ENCODE measurements at regions not wholly inside any gene's neighbourhood (a gene's known extent, or its start where the extent isn't known, plus 50 kb on each side); places are given as distances from the start of the nearest gene placed in this dataset.

GRCh38 chr5:52428977-52429489 is 358.7 kb upstream of the ITGA1 start:
- TF ChIP-seq CTCF (IDR thresholded peaks at IDR 0.05; ENCODE audit: low read depth, low read length, missing control alignments): no peak
- in situ Hi-C loops (cut with HindIII; ENCODE audit: low sequenced_read_pairs): no loop called here
- no peak for DNase-seq (ENCODE audit: low read depth)
- H3K4me3 ChIP-seq (ENCODE audit: low read depth, low read length): no peak overlapping the region

GRCh38 chr5:52441768-52442167 is 345.9 kb upstream of the ITGA1 start:
- H3K4me3 ChIP-seq (ENCODE audit: low read depth, low read length): no peak overlapping the region
- no peak for TF ChIP-seq CTCF (IDR thresholded peaks at IDR 0.05; ENCODE audit: low read depth, low read length, missing control alignments)
- in situ Hi-C loops (cut with HindIII; ENCODE audit: low sequenced_read_pairs): no loop called here
- DNase-seq (ENCODE audit: low read depth): no peak

- DNase-seq (ENCODE audit: low read depth): no peak
- H3K4me3 ChIP-seq (ENCODE audit: low read depth, low read length): no peak overlapping the region
- TF ChIP-seq CTCF (IDR thresholded peaks at IDR 0.05; ENCODE audit: low read depth, low read length, missing control alignments): no peak
- in situ Hi-C loops (cut with HindIII; ENCODE audit: low sequenced_read_pairs): no loop called here
These were observed 344.5 kb upstream of the ITGA1 start for GRCh38 chr5:52443187-52443586.

- TF ChIP-seq CTCF (IDR thresholded peaks at IDR 0.05; ENCODE audit: low read depth, low read length, missing control alignments): no peak
- DNase-seq (ENCODE audit: low read depth): no peak
- in situ Hi-C loops (cut with HindIII; ENCODE audit: low sequenced_read_pairs): no loop called here
- H3K4me3 ChIP-seq (ENCODE audit: low read depth, low read length): no peak overlapping the region
These were observed 339.6 kb upstream of the ITGA1 start for GRCh38 chr5:52448111-52448510.

- H3K4me3 ChIP-seq (ENCODE audit: low read depth, low read length): no peak overlapping the region
- no peak for TF ChIP-seq CTCF (IDR thresholded peaks at IDR 0.05; ENCODE audit: low read depth, low read length, missing control alignments)
- DNase-seq (ENCODE audit: low read depth): no peak
- in situ Hi-C loops (cut with HindIII; ENCODE audit: low sequenced_read_pairs): no loop called here
These were observed 338.2 kb upstream of the ITGA1 start for GRCh38 chr5:52449516-52449915.

GRCh38 chr5:52452098-52452497 is 335.6 kb upstream of the ITGA1 start:
- no peak overlapping the region for H3K4me3 ChIP-seq (ENCODE audit: low read depth, low read length)
- no peak for DNase-seq (ENCODE audit: low read depth)
- TF ChIP-seq CTCF (IDR thresholded peaks at IDR 0.05; ENCODE audit: low read depth, low read length, missing control alignments): no peak
- in situ Hi-C loops (cut with HindIII; ENCODE audit: low sequenced_read_pairs): no loop called here

- no peak for DNase-seq (ENCODE audit: low read depth)
- in situ Hi-C loops (cut with HindIII; ENCODE audit: low sequenced_read_pairs): no loop called here
- TF ChIP-seq CTCF (IDR thresholded peaks at IDR 0.05; ENCODE audit: low read depth, low read length, missing control alignments): no peak
- H3K4me3 ChIP-seq (ENCODE audit: low read depth, low read length): no peak overlapping the region
These were observed 334.5 kb upstream of the ITGA1 start for GRCh38 chr5:52453176-52453575.
